ENCODE measurements at regions not wholly inside any gene's neighbourhood (a gene's known extent, or its start where the extent isn't known, plus 50 kb on each side); places are given as distances from the start of the nearest gene placed in this dataset.

GRCh38 chr22:27507935-27508526 is 293.5 kb downstream of the MN1 start:
- no peak for DNase-seq (ENCODE audit: low read depth)

- DNase-seq (ENCODE audit: low read depth) = no peak
These were observed 292.2 kb downstream of the MN1 start for GRCh38 chr22:27509132-27509920.

DNA sequence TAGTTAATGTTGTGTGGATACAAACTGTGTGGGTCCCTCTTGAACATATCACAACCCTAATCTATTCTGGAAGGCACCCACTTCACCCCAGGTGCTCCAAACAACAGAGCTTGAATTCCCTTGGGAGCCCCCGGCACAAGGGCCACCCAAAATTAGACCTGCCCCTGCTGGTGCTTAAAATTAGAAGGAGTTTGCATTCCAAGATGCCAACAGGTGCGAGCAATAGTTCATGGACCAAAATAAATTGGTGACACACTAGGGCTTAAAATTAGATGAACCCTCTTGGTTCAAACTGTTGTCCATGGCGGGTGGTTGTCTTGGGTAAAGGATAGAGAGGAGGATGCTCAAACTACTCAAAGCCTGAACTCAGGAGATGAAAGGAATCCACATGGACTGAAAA is 291.5 kb downstream of the MN1 start:
- no peak for DNase-seq (ENCODE audit: low read depth)

DNA sequence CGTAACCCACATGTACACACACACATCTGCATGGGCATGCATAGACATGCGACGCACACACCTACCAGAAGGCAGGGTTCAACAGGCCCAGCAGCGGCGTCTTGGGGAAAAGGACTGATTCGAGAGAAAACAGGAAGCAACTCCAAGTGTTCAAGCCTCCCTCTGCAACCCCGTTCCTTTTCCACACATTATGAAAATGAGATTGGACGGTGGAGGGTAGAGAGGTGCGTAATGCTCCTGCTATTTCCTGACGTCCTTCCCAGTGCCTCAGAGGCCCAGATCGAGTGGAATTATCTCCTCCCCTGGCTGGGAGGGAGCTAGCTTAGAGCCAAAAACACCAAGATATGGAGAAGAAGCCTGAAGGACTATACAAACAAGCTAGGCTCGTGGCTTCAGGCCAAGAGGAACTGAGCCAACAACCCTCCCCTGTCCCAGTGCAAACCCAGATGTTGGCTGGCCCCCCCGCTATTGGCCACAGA is 289.2 kb downstream of the MN1 start:
- DNase-seq (ENCODE audit: low read depth) = peak; percentile 79

- no peak for DNase-seq (ENCODE audit: low read depth)
These were observed 288.5 kb downstream of the MN1 start for GRCh38 chr22:27513021-27513420.

DNA sequence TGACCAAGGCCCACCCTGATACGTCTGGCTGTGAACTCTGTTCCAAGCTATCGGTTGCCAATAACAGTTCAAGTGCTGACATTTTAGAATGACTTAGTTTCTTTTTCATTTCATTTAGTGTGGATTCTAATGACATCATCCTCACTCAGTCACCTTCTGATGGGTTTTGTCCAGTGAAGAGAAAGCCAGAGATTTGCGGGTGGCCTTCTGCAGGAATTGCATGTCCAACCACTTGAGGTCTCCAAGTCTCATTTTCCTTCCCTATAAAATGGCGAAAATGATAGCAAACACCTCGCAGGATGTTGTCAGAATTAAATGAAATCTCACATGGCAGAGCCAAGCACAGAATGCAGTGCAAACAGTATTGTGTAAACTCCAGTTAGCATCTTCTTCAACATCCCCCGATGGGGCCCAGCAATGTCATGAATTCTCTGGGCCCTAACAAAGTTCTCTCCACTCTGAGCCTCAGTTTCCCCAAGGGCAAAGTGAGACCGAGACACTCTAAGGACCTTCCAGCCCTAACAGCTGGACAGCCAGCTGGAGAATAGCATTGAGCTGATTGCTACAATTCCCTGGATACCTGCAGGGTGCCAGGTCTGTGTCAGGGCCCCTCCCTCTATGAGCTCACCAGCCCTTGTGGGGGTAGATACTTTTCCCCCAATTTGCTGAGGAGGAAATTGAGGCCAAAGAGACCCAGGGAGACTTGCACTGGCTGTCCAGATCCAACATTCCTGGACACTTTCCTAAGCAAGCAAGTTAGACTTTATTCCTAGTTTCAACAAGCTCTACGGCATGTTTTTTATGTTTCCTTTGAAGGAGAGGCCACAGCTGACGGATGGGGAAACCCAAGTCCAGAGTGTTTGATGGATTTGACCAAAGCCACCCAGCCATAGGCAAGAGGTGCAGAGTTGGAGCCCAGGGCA is 286.7 kb downstream of the MN1 start:
- peak; percentile 29 for DNase-seq (ENCODE audit: low read depth)

DNA sequence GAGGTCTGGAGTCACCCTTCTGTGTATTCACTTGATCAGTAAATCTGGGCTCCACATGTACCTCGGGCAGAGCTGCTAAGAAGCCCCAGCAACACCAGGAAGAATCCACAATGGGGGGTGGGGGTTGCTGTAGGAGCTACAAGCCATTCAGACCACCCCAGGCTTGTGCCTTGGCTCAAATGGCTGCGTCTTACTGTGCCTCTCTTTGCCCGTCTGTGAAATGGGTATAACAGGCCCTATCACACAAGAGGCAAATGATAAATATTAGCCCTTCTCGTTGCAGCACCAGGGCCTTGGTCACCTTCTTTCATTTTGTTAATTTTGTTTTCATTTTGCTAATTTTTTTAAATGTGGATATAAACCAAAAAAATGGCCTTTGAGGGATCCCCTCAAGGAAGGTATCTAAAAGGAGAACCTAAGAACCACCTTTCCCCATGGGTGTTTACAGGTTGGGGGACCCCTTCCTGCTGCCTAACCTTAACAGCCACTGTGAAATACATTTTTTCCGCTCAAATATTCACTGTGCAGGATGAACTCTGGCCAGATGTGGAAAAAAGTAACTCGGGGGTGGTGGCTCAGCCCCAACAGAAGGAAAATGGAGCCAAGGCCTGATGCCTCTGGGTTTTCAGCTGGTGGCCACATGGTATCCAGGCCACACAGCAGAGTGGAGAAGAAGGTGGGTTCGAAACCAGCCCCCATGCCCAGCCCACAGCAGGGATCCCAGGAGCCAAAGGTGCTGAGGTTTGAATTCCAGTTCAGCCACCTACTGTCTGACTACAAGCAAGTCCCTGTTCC is 284.0 kb downstream of the MN1 start:
- DNase-seq (ENCODE audit: low read depth) = no peak

- DNase-seq (ENCODE audit: low read depth) = no peak
These were observed 282.8 kb downstream of the MN1 start for GRCh38 chr22:27518531-27519340.

DNA sequence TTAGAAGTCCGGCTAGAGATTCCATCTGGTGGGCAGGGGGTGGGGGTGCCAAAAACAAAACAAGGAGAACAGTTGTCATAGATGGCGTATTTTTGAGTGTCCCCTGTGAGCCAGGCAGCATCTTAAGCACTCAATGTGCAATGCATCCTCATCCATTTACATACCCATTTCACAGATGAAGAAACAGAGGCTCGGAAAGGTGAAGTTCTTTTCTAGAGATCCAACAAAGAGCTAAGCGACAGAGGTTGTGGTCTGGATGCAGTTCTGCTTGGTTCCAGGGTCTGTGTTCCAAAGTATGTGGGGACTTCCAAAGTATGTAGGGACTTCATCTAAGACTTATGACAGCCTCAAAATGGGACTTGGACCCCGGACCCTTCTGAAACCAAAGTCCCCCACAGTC is 277.8 kb downstream of the MN1 start:
- no peak for DNase-seq (ENCODE audit: low read depth)

- no peak for DNase-seq (ENCODE audit: low read depth)
These were observed 275.8 kb downstream of the MN1 start for GRCh38 chr22:27525711-27526110.

GRCh38 chr22:27526901-27527300 is 274.7 kb downstream of the MN1 start:
- DNase-seq (ENCODE audit: low read depth) = no peak

DNA sequence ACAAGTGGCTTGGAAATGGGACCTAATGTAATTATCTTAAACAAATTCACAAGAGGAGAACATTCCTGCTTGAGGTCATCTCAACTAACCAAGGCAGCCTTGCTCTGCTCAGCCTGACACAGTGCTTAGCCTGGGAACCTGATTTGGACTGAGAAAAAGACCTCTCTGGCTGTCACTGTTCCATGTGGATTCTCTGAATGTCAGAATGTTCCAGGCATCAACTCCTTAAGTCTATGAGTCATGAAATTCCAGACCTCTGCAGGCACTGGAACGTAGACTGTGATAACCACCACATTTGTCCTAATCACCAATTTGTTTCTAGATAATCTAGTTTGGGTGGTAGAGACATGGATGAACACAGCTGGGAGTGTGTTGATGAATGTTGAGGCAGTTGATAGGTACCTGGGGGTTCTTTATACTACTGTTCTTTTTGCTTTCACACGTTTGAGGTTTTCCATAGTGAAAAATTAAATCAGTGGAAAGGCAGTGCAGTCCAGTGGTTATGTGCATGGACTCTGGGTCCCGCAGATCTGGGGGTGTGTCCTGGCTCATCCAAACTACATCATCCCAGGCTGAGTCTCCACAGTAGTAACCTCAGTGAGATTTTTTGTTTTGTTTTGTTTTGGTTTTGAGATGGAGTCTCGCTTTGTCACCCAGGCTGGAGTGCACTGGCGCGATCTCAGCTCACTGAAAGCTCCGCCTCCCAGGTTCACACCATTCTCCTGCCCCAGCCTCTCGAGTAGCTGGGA is 269.6 kb downstream of the MN1 start:
- DNase-seq (ENCODE audit: low read depth) = no peak

DNA sequence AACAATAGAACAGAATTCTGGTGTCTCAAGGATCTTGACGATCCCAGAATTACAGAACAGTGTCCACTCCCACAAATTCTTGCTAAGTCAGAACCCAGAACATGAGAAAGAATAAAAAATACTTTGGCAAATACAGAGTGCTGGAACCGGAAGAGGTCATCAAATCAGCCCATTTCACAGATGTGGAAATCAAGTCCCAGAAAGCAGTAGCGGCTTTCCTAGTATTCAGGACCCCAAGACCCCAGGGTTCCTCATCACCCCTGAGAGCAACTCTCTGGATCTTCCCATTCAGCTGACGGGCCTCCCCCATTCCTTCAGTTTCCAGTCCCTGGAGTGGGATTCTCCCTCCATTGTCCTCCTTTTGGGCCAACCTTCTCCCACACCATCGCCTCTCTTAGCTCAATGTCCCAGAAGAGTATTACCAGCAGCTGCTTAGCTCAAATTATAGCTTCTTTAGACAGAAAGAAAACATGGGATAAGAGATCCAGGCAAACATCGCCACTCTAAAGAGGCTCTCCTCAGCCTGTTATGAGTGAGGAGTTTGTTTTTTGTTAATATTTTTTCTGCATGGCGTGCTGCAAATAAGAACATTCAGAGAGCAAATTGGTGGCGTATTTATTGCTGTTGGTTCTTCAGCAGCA is 268.3 kb downstream of the MN1 start:
- no peak for DNase-seq (ENCODE audit: low read depth)

DNA sequence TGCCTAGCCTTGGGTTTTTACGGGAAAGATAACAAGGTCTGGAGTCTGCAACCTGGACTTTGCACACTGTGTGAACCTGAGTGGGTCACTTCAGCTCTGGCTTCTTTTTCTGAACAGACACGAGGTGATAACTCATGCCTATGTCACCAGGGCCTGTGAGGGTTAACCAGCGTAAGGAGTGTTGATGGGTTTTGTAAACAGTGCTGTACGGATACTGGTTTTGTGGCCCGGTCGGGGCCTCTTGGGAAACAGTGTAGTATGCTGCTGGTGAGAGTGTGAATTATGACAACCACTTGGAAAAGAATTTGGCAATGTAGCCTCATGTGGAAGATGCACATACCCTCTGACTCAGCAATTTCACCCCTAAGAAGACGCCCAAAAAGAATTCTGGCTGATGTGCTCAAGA is 266.8 kb downstream of the MN1 start:
- DNase-seq (ENCODE audit: low read depth) = peak; percentile 69

DNA sequence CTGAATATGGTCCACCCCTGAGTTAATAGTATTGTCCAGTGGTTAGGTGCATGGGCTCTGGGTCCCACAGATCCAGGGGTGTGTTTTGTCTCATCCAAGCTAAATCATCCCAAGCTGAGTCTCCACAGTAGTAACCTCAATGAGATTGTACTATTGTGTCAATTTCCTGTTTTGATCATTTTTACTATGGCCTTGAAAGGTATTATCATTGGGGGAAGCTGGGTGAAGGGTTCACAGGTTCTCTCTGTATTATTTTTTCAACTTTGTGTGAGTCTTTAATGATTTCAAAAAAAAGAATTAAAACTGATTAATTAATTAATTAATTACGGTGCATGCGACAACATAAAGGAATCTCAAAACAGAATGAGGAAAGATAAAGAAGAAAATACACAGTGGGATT is 266.1 kb downstream of the MN1 start:
- no peak for DNase-seq (ENCODE audit: low read depth)

DNA sequence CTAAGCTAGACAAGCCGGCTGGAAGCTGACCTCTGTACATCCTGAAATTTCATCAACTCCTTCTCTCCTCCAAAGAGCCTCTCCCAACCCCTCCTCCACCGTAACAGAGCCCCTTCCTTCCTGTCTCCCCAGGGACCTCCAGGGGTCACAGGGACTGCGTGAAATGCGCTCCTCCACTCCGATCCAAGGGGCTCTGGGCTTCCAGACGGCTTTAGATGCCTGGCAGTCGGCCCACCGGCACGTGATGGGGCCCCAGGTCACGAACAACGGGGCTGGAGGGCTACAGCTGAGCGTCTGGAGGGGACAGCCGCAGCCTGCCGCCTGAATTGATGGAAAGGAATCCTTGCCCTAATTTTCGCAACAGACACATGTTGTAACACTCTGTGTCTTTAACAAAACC is 264.1 kb downstream of the MN1 start:
- DNase-seq (ENCODE audit: low read depth) = no peak

DNA sequence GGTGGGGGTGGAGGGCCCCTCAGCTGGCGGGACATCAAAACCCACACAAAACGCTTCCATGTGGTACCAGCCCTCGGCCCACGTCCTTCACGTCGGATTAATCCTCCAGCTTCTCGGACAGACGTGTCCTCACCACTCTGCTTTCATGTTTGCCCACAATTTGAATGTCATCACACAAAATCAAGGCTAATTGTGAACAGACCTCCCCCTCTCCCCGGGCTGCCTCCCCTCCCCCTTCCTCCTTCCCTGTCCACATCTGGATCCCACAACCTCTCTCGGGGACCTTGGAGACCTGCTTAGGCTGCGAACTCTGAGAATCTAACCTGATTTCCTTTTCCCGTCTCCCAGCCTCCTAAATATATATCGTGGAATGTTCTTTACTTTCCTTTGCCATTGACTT is 262.9 kb downstream of the MN1 start:
- no peak for DNase-seq (ENCODE audit: low read depth)

- DNase-seq (ENCODE audit: low read depth) = no peak
These were observed 261.3 kb downstream of the MN1 start for GRCh38 chr22:27540247-27540646.

GRCh38 chr22:27540656-27541396 is 260.7 kb downstream of the MN1 start:
- no peak for DNase-seq (ENCODE audit: low read depth)

All from fibroblast of the conjunctiva (primary cell).